Activated T-helper 1 cell treated with anti-CD3 and anti-CD28 coated beads, Interleukin-2, amount 50 U/mL, for 16 hours (primary cell): ENCODE measurements at regions not wholly inside any gene's neighbourhood (a gene's known extent, or its start where the extent isn't known, plus 50 kb on each side); places are given as distances from the start of the nearest gene placed in this dataset.

Experiments
- DNase-seq, 2 donors: peaks; one replicate each; pipeline ENCODE4 v3.0.0-alpha.2; 2020; ENCODE audit warnings: low read depth in 1 of 2, low spot score in 1 of 2

GRCh38 chr10:128727114-128727513, 600.9 kb upstream of the MKI67 start:
- no peak for DNase-seq

- no peak for DNase-seq
Measured at GRCh38 chr10:128729910-128730420, 603.7 kb upstream of the MKI67 start.

- no peak for DNase-seq
Measured at GRCh38 chr10:128730922-128731321, 604.7 kb upstream of the MKI67 start.

- no peak for DNase-seq
Measured at GRCh38 chr10:128734161-128734560, 607.9 kb upstream of the MKI67 start.

GRCh38 chr10:128734734-128735133, 608.5 kb upstream of the MKI67 start:
- no peak for DNase-seq

GRCh38 chr10:128735996-128736395, 609.8 kb upstream of the MKI67 start:
- no peak for DNase-seq

- no peak for DNase-seq
Measured at GRCh38 chr10:128738386-128738915, 612.2 kb upstream of the MKI67 start.

- DNase-seq = no peak
Measured at GRCh38 chr10:128739930-128740329, 613.7 kb upstream of the MKI67 start.

- no peak for DNase-seq
Measured at GRCh38 chr10:128741180-128741579, 615.0 kb upstream of the MKI67 start.

GRCh38 chr10:128741680-128742079, 615.5 kb upstream of the MKI67 start:
- no peak for DNase-seq

GRCh38 chr10:128744092-128744491, 617.9 kb upstream of the MKI67 start:
- DNase-seq = no peak

GRCh38 chr10:128744811-128745305, 618.6 kb upstream of the MKI67 start:
- no peak for DNase-seq

GRCh38 chr10:128747582-128748346, 621.5 kb upstream of the MKI67 start:
- DNase-seq = no peak

GRCh38 chr10:128751284-128751683, 625.1 kb upstream of the MKI67 start:
- no peak for DNase-seq

- no peak for DNase-seq
Measured at GRCh38 chr10:128751851-128752250, 625.6 kb upstream of the MKI67 start.

- no peak for DNase-seq
Measured at GRCh38 chr10:128759174-128759573, 633.0 kb upstream of the MKI67 start.

GRCh38 chr10:128763588-128763987, 637.4 kb upstream of the MKI67 start:
- DNase-seq = no peak

- DNase-seq = no peak
Measured at GRCh38 chr10:128764190-128764589, 638.0 kb upstream of the MKI67 start.

GRCh38 chr10:128766915-128767314, 640.7 kb upstream of the MKI67 start:
- DNase-seq = no peak

- DNase-seq = no peak
Measured at GRCh38 chr10:128774979-128775378, 648.8 kb upstream of the MKI67 start.

- DNase-seq = no peak
Measured at GRCh38 chr10:128775743-128776142, 649.5 kb upstream of the MKI67 start.

GRCh38 chr10:128776673-128777252, 650.5 kb upstream of the MKI67 start:
- no peak for DNase-seq
